Fibroblast of skin of right biceps (primary cell): ENCODE measurements at regions not wholly inside any gene's neighbourhood (a gene's known extent, or its start where the extent isn't known, plus 50 kb on each side); places are given as distances from the start of the nearest gene placed in this dataset.
A peak's percentile ranks its signal among the peaks of the same experiment; 100 is the strongest.

Source experiments
- DNase-seq: peaks from one replicate; pipeline ENCODE4 v3.0.0-alpha.2; 2013

GRCh38 chr2:184507254-184507653, 91.1 kb upstream of the ZNF804A start:
- no peak for DNase-seq

GRCh38 chr2:184517402-184517801, 80.9 kb upstream of the ZNF804A start:
- DNase-seq = no peak

GRCh38 chr2:184520441-184520840, 77.9 kb upstream of the ZNF804A start:
- no peak for DNase-seq

- DNase-seq = no peak
Observed at GRCh38 chr2:184523732-184524131, 74.6 kb upstream of the ZNF804A start.

- no peak for DNase-seq
Observed at GRCh38 chr2:184524551-184525382, 73.6 kb upstream of the ZNF804A start.

- no peak for DNase-seq
Observed at GRCh38 chr2:184527058-184527457, 71.3 kb upstream of the ZNF804A start.

- no peak for DNase-seq
Observed at GRCh38 chr2:184528119-184528518, 70.2 kb upstream of the ZNF804A start.

GRCh38 chr2:184530239-184530638, 68.1 kb upstream of the ZNF804A start:
- no peak for DNase-seq

GRCh38 chr2:184530959-184531358, 67.4 kb upstream of the ZNF804A start:
- DNase-seq = no peak

- peak; percentile 12 for DNase-seq
Observed at GRCh38 chr2:184532551-184532950, 65.8 kb upstream of the ZNF804A start.

- DNase-seq = no peak
Observed at GRCh38 chr2:184534986-184535385, 63.3 kb upstream of the ZNF804A start.

GRCh38 chr2:184540246-184540789, 58.0 kb upstream of the ZNF804A start:
- no peak for DNase-seq

GRCh38 chr2:184541591-184541990, 56.7 kb upstream of the ZNF804A start:
- DNase-seq = no peak

- no peak for DNase-seq
Observed at GRCh38 chr2:184543832-184544231, 54.5 kb upstream of the ZNF804A start.
